KOPT-K1 (cell line): ENCODE measurements at regions not wholly inside any gene's neighbourhood (a gene's known extent, or its start where the extent isn't known, plus 50 kb on each side); places are given as distances from the start of the nearest gene placed in this dataset.
"Not testable (repeated sequence)": the region's sequence is repeated elsewhere in the genome, so short reads cannot be mapped to it uniquely, and the experiment has no call there.

ENCODE experiments used
- H3K27ac ChIP-seq: fragments of 200-600 bp; sonication (generic); 2 replicates; pipeline ENCODE4 v1.5.1; 2016; ENCODE audit warnings: antibody characterized with exemption, mild to moderate bottlenecking, low read depth, low read length; ENCODE audit not compliant: poor library complexity, severe bottlenecking
- H3K36me3 ChIP-seq: fragments of 200-600 bp; sonication (generic); 2 replicates; pipeline ENCODE4 v1.5.1; 2017; ENCODE audit warnings: antibody characterized with exemption, mild to moderate bottlenecking, low read length, moderate library complexity; ENCODE audit not compliant: insufficient read depth
- H3K9me3 ChIP-seq: fragments of 200-600 bp; sonication (generic); 2 replicates; pipeline ENCODE4 v1.5.1; 2017; ENCODE audit warnings: antibody characterized with exemption, low read length, mild to moderate bottlenecking; ENCODE audit not compliant: insufficient read depth, poor library complexity, severe bottlenecking

- Histone ChIP-seq H3K9me3 (no peaks in the 10 kb centered on the region), H3K36me3 (no peaks in the 10 kb centered on the region), H3K27ac (no peak overlapping the region)
Measured at GRCh38 chr9:36521148-36521547, 51.5 kb upstream of the MELK start.

GRCh38 chr9:36517131-36517530, 55.6 kb upstream of the MELK start:
- H3K36me3 ChIP-seq = no peaks in the 10 kb centered on the region
- H3K27ac ChIP-seq = no peak overlapping the region
- no peaks in the 10 kb centered on the region for H3K9me3 ChIP-seq

GRCh38 chr9:36504156-36504555, 68.5 kb upstream of the MELK start:
- no peaks in the 10 kb centered on the region for H3K36me3 ChIP-seq
- peak overlapping the region; percentile 46 for H3K27ac ChIP-seq
- no peaks in the 10 kb centered on the region for H3K9me3 ChIP-seq

- Histone ChIP-seq H3K36me3 (no peaks in the 10 kb centered on the region), H3K27ac (peak overlapping the region; percentile 46), H3K9me3 (no peaks in the 10 kb centered on the region)
Measured at GRCh38 chr9:36503172-36504088, 69.3 kb upstream of the MELK start.

GRCh38 chr9:36501727-36502126, 71.0 kb upstream of the MELK start:
- Histone ChIP-seq H3K36me3 (no peaks in the 10 kb centered on the region), H3K27ac (no peak overlapping the region), H3K9me3 (no peaks in the 10 kb centered on the region)

- H3K36me3 ChIP-seq, H3K27ac ChIP-seq, H3K9me3 ChIP-seq: not testable (repeated sequence)
Measured at GRCh38 chr9:36500931-36501330, 71.8 kb upstream of the MELK start.

GRCh38 chr9:36499174-36499890, 73.4 kb upstream of the MELK start:
- no peaks in the 10 kb centered on the region for H3K36me3 ChIP-seq
- no peak overlapping the region for H3K27ac ChIP-seq
- H3K9me3 ChIP-seq = no peaks in the 10 kb centered on the region

- H3K27ac ChIP-seq, H3K9me3 ChIP-seq, H3K36me3 ChIP-seq: not testable (repeated sequence)
Measured at GRCh38 chr9:36493564-36493963, 79.1 kb upstream of the MELK start.

- Histone ChIP-seq H3K36me3 (no peaks in the 10 kb centered on the region), H3K27ac (no peak overlapping the region), H3K9me3 (no peaks in the 10 kb centered on the region)
Measured at GRCh38 chr9:36492865-36493264, 79.8 kb upstream of the MELK start.

- no peaks in the 10 kb centered on the region for H3K9me3 ChIP-seq
- H3K36me3 ChIP-seq = no peaks in the 10 kb centered on the region
- H3K27ac ChIP-seq = no peak overlapping the region
Measured at GRCh38 chr9:36489453-36489852, 83.2 kb upstream of the MELK start.

GRCh38 chr9:36488389-36488756, 84.3 kb upstream of the MELK start:
- Histone ChIP-seq H3K36me3 (no peaks in the 10 kb centered on the region), H3K27ac (peak overlapping the region; percentile 90), H3K9me3 (no peaks in the 10 kb centered on the region)

GRCh38 chr9:36487482-36488388, 85.0 kb upstream of the MELK start:
- peaks cover 5% of the 10 kb centered on the region; the same call in 1 of the 2 replicates for H3K36me3 ChIP-seq
- H3K27ac ChIP-seq = peak overlapping the region; percentile 90
- H3K9me3 ChIP-seq = no peaks in the 10 kb centered on the region

GRCh38 chr9:36486933-36487481, 85.7 kb upstream of the MELK start:
- H3K9me3 ChIP-seq = no peaks in the 10 kb centered on the region

GRCh38 chr9:36486329-36486932, 86.3 kb upstream of the MELK start:
- no peaks in the 10 kb centered on the region for H3K9me3 ChIP-seq
- H3K27ac ChIP-seq = peak overlapping the region; percentile 85
- peaks cover 7% of the 10 kb centered on the region; the same call in 1 of the 2 replicates for H3K36me3 ChIP-seq

More at GRCh38 chr9:36486933-36487481, 85.7 kb upstream of the MELK start:
- Histone ChIP-seq H3K27ac (peak overlapping the region; percentile 85), H3K36me3 (peaks cover 7% of the 10 kb centered on the region; the same call in 1 of the 2 replicates)
